Amygdala (tissue), 56 donors: ENCODE measurements at regions not wholly inside any gene's neighbourhood (a gene's known extent, or its start where the extent isn't known, plus 50 kb on each side); places are given as distances from the start of the nearest gene placed in this dataset.

Experiments
- DNase-seq, 56 donors: peaks; one replicate each; lab custom pipeline; 2025; lab: John Stamatoyannopoulos, UW

DNA sequence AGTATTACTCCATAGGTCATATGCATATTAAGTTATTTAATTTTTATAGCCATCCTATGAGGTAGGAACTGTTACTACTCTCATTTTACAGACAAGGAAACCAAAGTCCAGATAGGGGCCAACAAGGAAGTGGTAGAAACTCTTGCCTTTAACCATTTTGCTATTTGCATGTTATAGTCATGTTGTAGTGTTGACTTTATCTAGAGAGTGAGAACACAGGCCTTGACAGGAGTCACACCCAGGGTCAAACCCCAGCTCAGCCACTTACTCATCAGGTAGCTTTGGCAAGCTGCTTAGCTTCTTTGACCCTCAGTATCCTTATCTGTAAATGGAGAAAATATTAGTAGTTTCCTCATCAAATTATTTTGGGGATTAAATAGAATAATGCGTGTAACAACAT, 156.2 kb downstream of the CAND1 start:
- DNase-seq: no peak

DNA sequence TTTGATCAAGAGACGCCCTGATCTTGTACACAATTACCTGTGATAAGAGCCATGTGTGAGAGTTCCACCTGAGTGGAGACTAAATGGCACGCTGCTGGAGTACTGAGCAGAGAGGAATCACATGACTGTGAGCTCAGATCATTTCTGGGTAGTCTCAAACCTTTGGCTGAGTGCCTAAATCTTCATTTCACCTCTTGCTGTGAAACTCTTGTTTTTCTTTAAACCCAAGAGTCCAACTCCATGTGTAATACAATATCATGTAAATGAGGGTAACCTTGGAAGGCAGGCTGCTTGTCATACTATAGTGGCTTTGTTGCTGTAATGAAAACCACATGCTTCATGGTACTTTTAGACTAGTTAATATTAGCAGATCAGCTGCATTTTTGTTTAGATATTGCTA, 156.9 kb downstream of the CAND1 start:
- DNase-seq: no peak

DNA sequence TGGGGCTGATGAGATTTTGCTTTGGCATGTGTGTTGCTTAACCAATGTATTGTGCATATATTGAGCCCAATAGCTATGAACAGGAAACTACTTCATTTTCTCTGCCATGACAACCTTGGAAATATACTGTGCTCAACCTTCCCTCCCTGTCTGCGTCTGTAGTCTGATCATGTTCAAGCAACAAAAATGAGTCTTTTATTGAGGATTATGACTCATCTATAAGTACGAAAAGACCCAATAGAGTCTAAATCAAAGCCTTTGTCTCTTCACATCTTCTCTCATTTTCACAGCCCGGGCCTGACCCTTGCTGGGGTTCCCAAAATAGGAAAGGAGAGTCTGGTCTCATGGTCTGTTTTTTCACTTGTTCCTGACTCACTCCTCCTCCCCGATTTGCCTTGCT, 158.2 kb downstream of the CAND1 start:
- DNase-seq: no peak

DNA sequence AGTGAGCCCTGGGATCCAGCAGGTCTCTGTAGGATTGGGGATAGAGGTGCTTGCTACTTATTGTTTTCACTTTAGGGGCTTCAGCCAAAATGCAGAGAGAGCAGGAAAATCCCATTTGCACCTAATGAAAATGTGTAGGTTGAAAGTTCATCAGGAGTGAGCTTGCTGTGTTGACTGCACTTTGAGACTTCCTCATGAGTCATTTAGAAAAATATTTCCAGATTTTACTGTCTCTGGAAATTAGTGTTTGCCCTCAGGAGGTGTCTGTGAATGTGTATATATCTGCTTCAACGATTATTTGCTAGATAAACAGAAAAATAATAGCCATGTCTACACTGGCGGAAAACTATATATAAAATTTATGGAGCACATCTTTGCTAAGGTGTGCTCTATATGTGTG, 159.3 kb downstream of the CAND1 start:
- no peak for DNase-seq

DNA sequence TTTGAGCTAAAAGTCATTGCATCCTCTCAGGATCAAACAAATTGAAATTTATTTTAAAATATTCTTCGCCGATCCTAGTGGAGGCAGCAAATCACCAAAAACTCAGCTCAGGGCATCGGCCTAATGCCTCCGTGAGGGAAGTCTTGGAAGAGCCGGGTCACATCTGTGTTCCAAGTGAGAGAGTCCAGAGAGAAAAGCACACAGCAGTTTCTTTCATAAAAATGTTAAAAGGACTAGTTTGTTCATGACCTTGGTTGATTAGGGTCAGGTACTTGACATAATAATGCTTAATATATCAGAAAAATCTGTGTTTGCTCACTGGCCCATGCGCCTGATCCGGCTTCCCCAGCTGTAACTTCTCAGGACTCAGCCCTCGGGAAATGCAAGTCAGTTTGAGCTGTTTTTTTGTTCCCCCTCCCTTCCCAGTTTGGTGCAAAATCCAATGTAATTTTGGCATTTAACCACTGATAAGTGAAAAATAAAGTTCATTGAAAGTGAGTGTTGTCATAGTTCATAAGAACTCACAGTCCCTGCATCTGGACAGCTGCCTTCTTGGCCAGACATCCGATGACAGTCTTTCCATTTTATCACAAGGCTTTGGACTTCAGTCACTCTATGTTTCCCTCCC, 161.7 kb downstream of the CAND1 start:
- peak in 8 of 56 donors; percentile 4 to 40 (median 15) for DNase-seq

DNA sequence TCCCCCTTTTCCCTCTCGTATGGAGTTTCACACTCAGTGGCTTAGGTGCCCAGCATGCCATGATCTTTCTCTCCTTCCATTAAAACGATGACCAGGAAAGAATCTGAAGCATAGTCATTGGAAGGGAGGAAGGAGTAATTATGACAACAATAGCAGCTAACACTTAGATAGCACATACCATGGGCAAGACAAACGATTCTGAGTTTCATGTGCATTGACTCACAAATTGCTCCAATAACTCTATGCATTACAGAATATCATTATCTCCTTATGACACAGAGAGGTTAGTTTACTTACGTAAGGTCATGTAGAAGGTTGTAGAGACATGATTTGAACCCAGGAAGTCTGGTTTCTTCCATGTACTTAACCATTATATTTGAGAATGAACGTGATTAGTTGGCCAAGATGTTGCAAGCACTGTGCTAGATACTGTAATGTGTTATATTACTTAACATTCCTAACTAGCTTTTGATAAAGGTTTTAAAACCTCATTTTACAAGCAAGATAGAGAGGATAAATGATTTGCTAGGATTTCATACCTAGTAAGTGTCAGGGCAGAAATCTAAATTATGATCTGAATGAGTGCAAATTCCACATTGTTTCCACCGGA, 162.4 kb downstream of the CAND1 start:
- DNase-seq: no peak

DNA sequence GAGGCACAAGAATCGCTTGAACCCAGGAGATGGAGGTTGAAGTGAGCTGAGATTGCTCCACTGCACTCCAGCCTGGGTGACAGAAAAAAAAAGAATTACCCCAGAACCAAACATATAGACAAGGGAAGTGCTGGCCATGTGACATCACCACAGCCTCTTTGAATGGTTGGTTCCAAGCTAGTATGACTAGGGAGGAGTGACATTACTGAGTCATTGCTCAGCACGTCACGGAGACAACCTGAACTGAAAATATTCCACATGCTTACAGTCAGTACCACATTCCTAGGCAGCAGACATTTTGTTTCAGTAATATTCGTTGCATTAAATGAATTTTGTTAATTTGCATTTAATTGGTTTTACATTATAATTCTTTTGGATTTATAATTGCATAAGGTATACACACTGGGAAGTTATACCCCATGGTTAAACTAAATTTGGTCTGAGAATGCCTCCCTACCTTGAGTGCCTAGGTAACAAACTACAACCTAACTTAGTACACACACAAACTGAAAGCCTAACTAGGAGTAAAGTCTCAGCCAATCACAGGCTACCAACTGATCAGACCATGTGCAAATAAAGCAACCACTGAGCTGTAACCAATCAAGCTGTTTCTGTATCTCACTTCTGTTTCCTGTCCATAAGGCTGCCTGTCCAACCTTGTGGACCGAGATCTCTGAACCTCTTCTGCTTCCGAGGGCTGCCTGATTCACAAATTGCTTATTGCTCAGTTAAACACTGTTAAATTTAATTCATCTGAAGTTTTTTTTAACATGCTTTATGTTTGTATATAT, 164.4 kb downstream of the CAND1 start:
- DNase-seq: no peak

DNA sequence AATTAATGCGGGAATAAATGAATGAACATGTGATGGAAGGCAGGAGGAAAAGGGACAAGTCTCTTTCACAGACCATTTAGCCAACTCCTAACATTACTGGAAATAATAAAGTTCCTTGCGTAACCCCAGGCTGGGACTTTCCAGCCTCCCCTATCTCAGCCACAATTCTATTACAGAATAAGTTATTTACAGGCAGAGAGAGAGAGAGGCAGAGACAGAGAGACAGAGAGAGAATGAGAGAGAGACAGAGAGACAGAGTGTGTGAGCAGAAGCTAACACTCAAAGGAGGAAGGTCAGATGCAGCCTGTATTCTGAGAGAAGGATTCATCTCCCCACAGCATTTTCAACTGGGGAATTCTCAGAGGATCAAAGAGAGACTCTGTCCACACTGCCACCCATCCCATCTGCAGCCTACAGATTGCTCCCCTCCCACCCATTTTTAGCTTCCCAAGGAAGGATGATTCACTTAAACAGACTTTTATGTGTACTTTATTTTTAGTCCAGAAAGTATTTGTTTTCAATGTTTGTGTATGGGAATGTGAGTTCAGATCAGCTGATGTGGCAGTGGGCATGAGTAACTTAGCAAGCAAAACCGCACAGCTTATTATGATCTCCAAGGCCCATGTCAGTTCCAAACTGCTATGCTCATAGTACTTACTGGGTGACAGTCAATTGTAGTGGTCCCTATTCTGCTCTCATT, 165.7 kb downstream of the CAND1 start:
- peak in 2 of 56 donors; percentile 11 to 13 for DNase-seq

DNA sequence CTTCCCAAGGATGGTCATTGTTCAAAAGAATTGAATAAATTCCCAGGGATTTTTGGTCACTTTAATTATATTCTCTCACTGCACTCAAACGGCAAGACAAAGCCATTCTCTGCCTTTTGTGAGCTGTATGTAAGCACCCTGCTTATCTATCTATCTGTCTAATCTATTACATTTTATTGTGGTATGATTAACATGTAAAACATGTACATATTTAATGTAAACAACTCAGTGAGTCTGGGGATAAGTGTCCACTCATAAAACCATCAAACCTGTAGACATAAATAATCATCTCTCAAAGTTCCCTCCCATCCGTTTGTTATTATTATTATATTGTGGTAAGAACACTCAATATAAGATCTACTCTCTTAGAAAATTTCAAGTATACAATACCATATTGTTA, 167.1 kb downstream of the CAND1 start:
- DNase-seq: no peak

DNA sequence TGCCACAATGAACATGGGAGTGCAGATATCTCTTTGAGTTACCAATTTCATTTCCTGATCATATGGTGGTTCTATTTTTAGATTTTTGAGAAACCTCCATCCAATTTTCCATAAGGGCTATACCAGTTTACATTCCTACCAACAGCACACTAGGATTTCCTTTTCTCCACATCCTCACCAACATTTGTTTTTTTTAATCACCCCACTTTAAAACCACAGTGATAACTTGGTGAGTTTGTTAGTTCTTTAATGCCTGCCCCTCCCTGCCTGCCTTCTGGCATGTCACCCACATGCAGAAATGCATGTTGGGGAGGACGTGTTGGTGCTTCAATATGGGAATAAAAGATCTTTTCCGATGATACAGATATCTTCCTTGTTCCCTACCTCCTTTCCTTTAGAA, 167.9 kb downstream of the CAND1 start:
- no peak for DNase-seq

DNA sequence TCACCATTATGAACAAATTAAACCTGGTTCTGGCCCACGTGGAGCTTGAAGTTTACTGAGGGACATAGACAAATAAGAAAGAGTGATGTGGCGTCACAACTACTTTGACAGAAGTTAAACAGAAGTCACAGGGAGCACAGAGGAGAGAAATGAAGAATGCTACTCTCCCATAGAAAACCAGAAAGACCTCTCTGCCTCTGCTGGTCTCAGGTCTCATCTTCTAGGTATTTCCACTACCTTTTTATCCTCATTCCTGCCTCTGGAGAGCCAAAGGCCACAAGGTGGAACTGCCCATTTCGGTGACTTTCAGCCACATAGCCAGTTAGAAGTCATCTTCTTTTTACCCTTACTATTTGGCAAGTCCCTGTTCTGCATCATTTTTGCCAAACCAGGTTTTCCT, 170.5 kb downstream of the CAND1 start:
- DNase-seq: no peak

DNA sequence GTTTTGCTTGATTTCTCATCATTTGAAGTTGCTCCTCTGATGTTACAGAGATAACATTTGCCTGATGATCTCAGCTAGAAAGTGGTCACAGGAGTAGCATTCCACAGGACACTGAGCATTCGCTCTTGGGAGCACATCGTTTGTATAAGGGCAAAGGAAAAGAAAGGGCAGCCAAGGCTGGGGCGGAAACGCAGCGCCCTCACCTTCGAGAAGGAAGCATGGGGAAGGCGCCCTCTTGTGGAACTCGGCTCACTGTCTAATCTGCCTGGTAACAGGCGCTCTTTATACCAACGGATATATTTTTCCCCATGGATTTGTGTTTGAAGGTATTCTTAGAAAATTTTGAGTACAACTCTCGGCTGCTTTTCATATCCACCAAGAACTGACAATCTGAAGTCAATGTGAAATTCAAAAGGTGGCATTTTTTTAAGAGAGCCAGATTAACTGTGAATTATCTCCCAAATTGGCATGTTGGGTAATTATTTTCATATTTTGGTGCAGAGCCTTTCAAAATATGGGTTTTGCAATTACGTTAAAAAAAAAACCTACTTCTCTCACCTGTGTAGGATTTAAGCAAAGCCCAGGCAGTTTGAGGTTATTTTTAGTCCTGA, 172.7 kb downstream of the CAND1 start:
- peak in 50 of 56 donors; percentile 1 to 85 (median 38) for DNase-seq

DNA sequence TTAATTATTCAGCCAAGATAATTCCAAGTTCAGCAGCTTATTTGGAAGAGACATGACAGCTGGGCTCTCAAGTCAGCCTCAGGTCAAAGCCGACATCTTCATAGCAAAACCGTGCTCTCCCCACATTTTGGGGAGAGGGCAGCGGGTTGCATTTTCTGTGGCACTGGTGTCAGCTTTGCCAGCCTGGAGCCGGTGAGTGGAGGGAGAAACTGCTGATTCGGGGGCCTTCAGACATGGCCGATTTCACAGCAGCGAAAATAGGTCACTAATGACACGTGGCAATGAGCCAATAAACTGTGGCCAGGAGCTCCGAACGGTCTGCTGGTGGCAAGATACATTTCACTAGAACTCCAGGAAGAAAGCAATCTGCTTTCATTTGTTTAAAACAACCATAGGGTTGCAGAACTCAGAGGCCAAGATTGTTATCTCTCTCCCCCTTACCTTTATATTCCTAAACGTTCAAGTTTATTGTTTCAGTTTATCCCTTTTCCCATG, 173.2 kb downstream of the CAND1 start:
- peak in 2 of 56 donors; percentile 5 to 22 for DNase-seq

DNA sequence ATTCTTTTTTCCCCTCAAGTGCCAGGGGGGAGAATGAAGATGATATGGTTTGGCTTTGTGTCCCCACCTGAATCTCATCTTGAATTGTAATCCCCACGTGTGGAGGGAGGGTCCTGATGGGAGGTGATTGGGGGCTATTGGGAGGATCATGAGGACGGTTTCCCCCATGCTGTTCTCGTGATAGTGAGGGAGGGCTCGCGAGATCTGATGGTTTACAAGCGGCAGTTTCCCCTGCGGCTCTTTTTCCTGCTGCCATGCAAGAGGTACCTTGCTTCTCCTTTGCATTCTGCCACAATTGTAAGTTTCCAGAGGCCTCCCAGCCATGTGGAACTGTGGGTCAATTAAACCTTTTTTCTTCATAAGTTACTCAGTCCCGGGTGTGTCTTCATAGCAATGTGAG, 173.7 kb downstream of the CAND1 start:
- no peak for DNase-seq

DNA sequence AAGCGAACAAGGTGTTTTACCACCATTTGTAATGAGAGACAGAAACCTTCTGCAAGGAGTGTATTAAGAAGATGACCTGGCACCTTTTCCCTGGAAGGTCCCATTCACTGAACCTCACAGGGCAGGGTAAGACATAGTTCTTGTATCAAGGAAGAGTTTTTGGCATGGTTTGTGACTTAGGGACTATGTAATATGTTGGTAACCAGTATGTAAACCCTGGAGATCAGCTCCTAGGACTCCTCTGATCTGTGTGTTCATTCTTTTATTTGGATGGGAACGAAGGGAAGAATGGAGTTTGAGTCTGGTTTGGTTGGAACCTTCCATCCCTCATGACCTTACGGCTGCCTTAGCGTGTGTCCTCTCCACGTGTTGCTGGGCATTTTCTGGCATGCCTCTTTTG, 175.4 kb downstream of the CAND1 start:
- DNase-seq: no peak

DNA sequence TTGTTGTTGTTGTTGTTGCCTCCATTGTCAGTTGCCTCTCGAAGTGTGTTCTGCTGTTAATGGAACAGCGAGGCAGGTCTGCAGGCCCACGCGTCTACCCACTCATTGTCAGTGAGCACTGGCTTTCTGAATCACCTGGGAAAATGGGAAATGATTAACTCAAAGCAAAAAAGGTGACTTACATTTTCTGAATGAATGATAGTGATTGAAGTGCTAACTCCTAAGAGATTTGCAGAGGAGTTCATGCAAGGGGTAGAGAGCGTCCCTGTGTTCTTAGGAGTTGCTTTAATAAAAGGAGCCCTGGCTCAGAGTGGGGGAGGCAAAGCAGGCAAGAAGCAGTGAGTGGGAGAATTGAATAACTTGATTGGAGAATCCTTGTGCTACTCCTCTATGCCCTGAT, 177.6 kb downstream of the CAND1 start:
- DNase-seq: no peak

DNA sequence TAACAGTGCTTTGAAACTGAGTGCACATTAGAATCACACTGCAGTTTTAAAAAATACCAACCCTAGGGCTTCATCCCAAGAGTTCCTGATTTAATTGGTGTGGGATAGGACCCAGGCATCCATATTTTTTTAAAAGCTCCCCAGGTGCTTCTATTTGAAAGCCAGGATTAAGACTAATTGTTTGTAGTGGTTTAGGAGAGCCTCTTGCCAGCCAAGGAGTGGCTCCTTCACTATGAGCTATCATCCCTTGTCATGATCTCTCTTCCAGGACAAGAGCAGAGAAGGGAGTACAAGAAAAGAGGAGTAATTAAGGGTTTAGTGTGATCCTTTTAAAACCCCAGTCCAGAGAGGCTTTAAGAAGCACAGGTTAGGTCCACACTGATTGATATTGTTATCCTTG, 178.0 kb downstream of the CAND1 start:
- no peak for DNase-seq

DNA sequence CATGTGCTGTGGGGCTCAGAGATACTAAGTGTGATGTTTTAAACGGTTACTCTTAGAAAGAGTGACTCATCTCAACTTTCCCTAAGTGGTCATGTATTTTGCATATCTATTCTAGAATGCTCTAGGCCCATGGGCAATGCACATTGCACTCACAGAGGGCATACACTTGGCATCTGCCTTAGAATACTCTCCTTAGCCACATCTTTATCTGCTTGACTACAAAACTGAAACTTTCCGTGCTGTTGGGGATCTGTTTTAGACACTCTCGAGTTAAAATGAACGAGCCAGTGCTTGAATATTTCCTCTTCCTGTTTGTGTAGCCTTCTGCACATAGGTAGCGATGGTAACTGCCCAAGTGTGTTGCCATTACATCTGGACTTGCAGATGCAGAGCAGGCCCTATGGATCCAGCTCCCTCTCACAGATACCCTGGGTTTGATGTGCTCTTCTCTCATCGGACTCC, 180.5 kb downstream of the CAND1 start:
- DNase-seq: no peak

DNA sequence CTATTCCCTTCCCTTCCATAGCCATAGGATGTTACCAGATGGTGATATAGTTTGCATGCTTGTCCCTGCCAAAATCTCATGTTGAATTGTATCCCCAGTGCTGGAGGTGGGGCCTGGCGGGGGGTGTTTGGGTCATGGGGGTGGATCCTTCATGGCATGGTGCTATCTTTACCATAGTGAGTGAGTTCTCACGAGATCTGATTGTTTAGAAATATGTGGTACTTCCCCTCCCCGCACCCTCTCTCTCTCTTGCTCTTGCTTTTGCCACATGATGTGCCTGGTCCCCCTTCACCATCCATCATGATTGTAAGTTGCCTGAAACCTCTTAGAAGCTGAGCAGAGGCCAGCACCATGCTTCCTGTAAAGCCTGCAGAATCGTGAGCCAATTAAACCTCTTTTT, 181.3 kb downstream of the CAND1 start:
- no peak for DNase-seq

DNA sequence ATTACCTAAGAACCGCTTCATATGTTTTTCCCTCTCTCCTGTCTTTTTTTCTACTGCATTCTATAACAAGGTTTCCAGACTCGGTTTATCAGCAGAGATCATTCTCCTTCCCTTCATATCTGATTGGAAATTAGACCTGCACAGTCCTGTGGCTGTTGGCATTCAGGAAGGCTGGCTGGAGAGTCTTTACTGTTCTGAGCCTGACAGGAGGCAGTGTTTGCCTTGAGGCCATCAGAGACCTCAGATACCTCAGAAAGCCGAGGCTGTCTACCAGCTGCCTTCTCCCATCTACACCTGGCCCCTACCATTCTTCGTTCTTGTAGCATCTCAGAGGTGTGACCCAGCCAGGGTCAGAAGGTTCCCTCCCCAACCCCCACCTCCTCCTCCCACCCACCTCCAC, 182.0 kb downstream of the CAND1 start:
- no peak for DNase-seq
